Activated T-helper 9 cell treated with anti-CD3 and anti-CD28 coated beads, Interleukin-2, amount 50 U/mL, for 16 hours (primary cell): ENCODE measurements at regions not wholly inside any gene's neighbourhood (a gene's known extent, or its start where the extent isn't known, plus 50 kb on each side); places are given as distances from the start of the nearest gene placed in this dataset.

Experiments
- DNase-seq: peaks from one replicate; pipeline ENCODE4 v3.0.0-alpha.2; 2020; ENCODE audit warnings: low read depth

- DNase-seq, result no peak
Measured at GRCh38 chr7:148950806-148951205, 66.7 kb upstream of the EZH2 start.

GRCh38 chr7:148944935-148945934 is 61.1 kb upstream of the EZH2 start:
- DNase-seq, result no peak

- peak; percentile 45 for DNase-seq
Measured at GRCh38 chr7:148941598-148942275, 57.6 kb upstream of the EZH2 start.

- DNase-seq, result peak; percentile 56
Measured at GRCh38 chr7:148940702-148941597, 56.9 kb upstream of the EZH2 start.

DNA sequence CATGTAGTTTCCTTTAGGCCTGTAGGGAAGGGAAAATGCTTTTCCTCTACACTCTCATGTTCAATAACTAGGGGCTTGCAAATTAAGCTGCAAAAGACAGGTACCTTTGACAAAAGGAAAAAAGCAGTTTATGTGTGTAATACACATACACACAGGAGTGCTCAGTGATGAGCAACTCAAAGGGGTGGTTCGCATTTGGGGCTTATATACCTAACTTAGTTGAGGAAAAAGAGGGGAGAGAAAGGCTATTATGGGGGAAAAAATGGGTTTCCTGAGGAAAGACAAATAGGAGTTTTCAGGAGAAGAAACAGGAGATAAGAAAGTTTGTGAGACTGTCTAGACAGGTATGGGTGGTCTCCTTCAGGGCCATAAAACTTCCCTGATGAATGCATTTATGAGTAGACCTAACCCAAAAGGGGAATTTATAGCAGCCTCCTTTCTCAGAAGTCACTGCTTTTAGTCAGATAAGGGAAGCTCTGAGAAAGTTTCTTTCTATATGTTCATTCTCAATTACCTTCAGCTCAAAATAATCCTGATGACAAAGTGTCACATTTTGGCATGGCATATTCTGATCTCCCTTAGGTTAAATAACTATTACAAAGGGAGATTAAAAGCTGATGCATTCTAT is 55.2 kb upstream of the EZH2 start:
- DNase-seq, result no peak

DNA sequence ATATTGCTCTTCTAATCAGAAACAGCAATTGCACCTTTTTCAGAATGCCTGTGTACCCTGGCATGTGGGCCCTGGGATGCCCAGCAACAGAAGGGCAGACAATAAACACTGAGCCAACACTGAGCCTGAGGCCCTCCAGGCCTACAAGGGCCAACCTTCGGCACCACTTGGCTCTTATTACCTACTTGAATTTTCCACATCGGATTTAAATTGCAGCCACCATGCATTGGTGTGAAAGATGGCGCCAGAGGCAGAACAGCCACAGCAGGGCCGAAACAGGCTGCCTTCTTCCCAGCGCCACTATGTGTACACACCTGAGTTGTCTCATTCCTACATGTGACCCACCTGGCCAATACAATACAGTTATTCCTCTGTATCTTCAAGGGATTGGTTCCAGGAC is 51.4 kb upstream of the EZH2 start:
- no peak for DNase-seq
